ENCODE measurements at regions not wholly inside any gene's neighbourhood (a gene's known extent, or its start where the extent isn't known, plus 50 kb on each side); places are given as distances from the start of the nearest gene placed in this dataset.

GRCh38 chr2:106021662-106022028, 172.5 kb downstream of the UXS1 start:
- H3K4me1 Mint-ChIP-seq (ENCODE audit: low read depth) = peaks cover 24% of the 10 kb centered on the region
- ATAC-seq = no peak
- no peak overlapping the region for H3K4me3 Mint-ChIP-seq
- peaks cover under 1% of the 10 kb centered on the region for H3K36me3 Mint-ChIP-seq (ENCODE audit: low read depth)
- no peak for DNase-seq
- ChIA-PET POLR2A (interaction anchor here (0.9 kb wide), 1 partner anchor 9 kb away, joined by 3 read pairs; no protein-coding TSS in a partner anchor), CTCF (no interaction called here)
- no peaks in the 10 kb centered on the region for H3K27me3 Mint-ChIP-seq (ENCODE audit: low read depth)
- H3K27ac Mint-ChIP-seq = no peak overlapping the region
- peaks cover 5% of the 10 kb centered on the region for H3K9me3 Mint-ChIP-seq (ENCODE audit: insufficient read depth)

DNA sequence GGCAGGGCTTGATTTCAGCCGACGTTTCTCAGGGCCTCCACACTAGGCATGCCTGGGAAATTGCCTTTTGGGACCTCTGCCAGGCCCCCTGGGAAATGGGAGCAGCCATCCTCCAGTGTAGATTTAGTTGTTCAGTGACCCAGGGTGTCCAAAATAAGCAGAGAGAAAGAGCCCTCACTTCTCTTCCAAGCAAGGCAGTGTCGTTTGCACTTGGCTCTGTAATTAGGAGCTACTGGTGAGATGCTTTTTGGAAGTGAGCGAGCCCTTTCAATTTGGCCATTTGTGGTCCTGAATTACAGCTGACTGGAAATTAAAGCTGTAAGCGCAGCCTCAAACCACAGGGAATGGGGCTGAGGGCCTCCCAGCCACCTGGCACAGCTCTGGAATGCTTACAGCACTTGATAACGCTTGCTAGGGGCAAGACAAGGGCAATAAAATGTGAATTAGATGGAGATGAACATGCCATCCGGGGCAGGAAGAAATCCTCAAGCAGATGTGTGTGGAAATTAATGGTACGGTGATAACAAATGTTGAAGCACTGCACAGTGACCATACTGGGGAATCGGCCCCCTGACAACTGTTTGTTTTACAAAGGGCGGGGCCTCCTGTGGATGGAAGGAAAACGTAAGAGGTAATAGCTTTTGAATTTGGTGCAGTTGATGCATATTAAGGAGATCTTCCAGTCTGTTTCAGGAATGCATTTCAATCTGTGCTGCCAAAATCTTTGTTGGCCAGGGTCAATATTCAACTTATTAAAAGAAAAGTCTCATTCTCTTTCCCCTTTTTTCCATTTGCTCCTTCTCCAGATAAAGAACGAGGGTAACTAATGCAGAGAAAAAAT, 173.1 kb downstream of the UXS1 start:
- H3K36me3 Mint-ChIP-seq (ENCODE audit: low read depth) = no peaks in the 10 kb centered on the region
- ChIA-PET POLR2A (no interaction called here), CTCF (no interaction called here)
- peaks cover 18% of the 10 kb centered on the region for H3K4me1 Mint-ChIP-seq (ENCODE audit: low read depth)
- no peak overlapping the region for H3K4me3 Mint-ChIP-seq
- no peak for ATAC-seq
- no peak overlapping the region for H3K27ac Mint-ChIP-seq
- DNase-seq = no peak
- H3K27me3 Mint-ChIP-seq (ENCODE audit: low read depth) = no peaks in the 10 kb centered on the region
- peaks cover 3% of the 10 kb centered on the region for H3K9me3 Mint-ChIP-seq (ENCODE audit: insufficient read depth)

DNA sequence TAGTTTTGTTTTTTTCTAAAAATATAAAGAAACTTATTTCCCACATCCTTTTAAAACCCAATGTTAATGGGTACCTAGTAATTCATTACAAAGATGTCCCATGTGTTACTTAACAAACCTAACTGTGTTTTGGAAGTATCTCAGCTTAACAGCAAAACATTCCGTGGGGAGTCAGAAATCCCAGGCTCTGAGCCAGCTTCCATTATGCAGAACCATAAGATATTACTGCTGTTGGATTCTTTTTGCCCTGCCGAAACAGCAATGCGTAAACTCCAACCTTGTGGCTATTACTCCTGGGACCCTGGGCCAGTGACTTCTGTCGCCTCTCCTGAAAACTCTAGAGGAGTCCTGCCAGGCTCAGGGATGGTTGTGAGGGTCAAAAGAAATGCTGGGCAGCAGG, 174.1 kb downstream of the UXS1 start:
- H3K4me1 Mint-ChIP-seq (ENCODE audit: low read depth) = peaks cover 11% of the 10 kb centered on the region
- POLR2A ChIA-PET = no interaction called here
- H3K36me3 Mint-ChIP-seq (ENCODE audit: low read depth) = no peaks in the 10 kb centered on the region
- H3K9me3 Mint-ChIP-seq (ENCODE audit: insufficient read depth) = peaks cover 3% of the 10 kb centered on the region
- DNase-seq (no peak), ATAC-seq (no peak)
- no peak overlapping the region for H3K4me3 Mint-ChIP-seq
- no peaks in the 10 kb centered on the region for H3K27me3 Mint-ChIP-seq (ENCODE audit: low read depth)
- no peak overlapping the region for H3K27ac Mint-ChIP-seq
- CTCF ChIA-PET = no interaction called here

- ChIA-PET CTCF (no interaction called here), POLR2A (no interaction called here)
- peaks cover 14% of the 10 kb centered on the region for H3K4me1 Mint-ChIP-seq (ENCODE audit: low read depth)
Measured at GRCh38 chr2:106018141-106018540, 176.0 kb downstream of the UXS1 start.

DNA sequence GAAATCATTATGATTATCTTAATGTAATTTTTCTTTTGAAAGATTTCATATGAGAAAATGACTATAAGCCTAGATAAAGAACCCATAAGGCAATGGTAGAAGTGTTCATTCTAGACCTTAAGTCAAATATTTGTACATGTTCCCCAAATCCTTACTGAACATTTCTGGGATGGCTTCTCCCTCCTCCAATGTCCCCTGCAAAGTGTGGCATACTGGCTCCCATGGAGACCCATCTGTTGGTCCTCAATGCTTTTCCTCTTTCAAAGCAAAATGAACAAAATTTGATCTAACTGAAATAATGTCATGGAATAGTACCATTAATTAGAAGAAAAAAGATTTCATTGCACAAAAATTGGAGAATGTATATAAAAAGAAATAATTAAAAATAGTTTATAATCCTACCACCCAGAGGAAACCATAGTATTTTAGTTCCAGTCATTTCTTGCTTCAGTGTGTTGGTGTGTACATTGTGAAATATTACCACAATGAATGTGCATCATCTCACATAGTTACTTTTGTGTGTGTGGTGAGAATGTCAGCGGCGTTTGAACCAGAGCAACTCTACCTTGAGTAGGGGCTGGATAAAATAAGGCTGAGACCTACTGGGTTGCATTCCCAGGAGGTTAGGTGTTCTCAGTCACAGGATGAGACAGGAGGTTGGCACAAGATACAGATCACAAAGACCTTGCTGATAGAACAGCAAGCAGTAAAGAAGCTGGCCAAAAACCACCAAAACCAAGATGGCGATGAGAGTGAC, 181.3 kb downstream of the UXS1 start:
- POLR2A ChIA-PET = no interaction called here
- no peak for DNase-seq

More at GRCh38 chr2:106018141-106018540, 176.0 kb downstream of the UXS1 start:
- ATAC-seq (no peak), DNase-seq (no peak)
- Mint-ChIP-seq H3K27ac (peak overlapping the region; percentile 60), H3K27me3 (ENCODE audit: low read depth) (no peaks in the 10 kb centered on the region), H3K9me3 (ENCODE audit: insufficient read depth) (peaks cover 3% of the 10 kb centered on the region), H3K36me3 (ENCODE audit: low read depth) (no peaks in the 10 kb centered on the region), H3K4me3 (no peak overlapping the region)

DNA sequence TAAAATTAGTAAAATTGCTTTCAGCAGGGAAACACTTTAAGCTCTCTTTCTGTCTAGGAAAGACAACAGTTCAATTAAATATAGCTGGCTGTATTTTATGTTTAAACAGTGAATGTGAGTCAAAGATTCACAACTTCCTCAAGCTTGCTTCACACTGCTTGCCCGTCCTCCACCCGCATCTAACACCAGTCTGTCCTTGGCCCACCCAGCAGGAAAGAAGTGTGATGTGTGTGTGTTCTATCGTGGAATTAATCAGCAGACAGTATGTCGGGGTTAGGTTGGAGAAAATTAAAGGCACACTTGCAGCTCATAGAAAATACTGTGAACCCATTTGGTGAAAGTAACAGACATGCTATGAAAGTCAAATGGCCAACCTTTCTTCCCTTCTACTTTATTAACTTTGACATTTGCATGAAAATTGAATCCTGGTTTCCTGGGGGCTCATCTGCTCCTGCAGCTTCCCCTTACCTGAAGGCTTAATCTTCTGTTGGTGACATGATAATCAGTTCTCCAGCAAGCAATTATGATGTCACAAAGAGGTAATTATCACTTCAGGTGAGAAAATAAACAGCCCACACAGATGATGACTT, 182.0 kb downstream of the UXS1 start:
- ChIA-PET POLR2A (no interaction called here), CTCF (no interaction called here)
- Mint-ChIP-seq H3K36me3 (ENCODE audit: low read depth) (peaks cover 14% of the 10 kb centered on the region), H3K9me3 (ENCODE audit: insufficient read depth) (peaks cover 15% of the 10 kb centered on the region), H3K4me1 (ENCODE audit: low read depth) (peaks cover 3% of the 10 kb centered on the region), H3K27ac (no peak overlapping the region), H3K27me3 (ENCODE audit: low read depth) (no peaks in the 10 kb centered on the region), H3K4me3 (no peak overlapping the region)
- DNase-seq = no peak
- no peak for ATAC-seq

More for the DNA sequence above, 181.3 kb downstream of the UXS1 start:
- peaks cover 11% of the 10 kb centered on the region for H3K36me3 Mint-ChIP-seq (ENCODE audit: low read depth)
- H3K4me1 Mint-ChIP-seq (ENCODE audit: low read depth) = peaks cover 4% of the 10 kb centered on the region
- H3K27me3 Mint-ChIP-seq (ENCODE audit: low read depth) = no peaks in the 10 kb centered on the region
- ATAC-seq = no peak
- CTCF ChIA-PET = no interaction called here
- no peak overlapping the region for H3K27ac Mint-ChIP-seq
- no peak overlapping the region for H3K4me3 Mint-ChIP-seq
- peaks cover 10% of the 10 kb centered on the region for H3K9me3 Mint-ChIP-seq (ENCODE audit: insufficient read depth)

- H3K27me3 Mint-ChIP-seq (ENCODE audit: low read depth) = no peaks in the 10 kb centered on the region
- H3K27ac Mint-ChIP-seq = no peak overlapping the region
- peaks cover 21% of the 10 kb centered on the region for H3K36me3 Mint-ChIP-seq (ENCODE audit: low read depth)
- ATAC-seq (no peak), DNase-seq (no peak)
- CTCF ChIA-PET = no interaction called here
- H3K4me3 Mint-ChIP-seq = no peak overlapping the region
- peaks cover 21% of the 10 kb centered on the region for H3K9me3 Mint-ChIP-seq (ENCODE audit: insufficient read depth)
- POLR2A ChIA-PET = no interaction called here
- H3K4me1 Mint-ChIP-seq (ENCODE audit: low read depth) = peaks cover 3% of the 10 kb centered on the region
Measured at GRCh38 chr2:106011380-106011779, 182.7 kb downstream of the UXS1 start.

DNA sequence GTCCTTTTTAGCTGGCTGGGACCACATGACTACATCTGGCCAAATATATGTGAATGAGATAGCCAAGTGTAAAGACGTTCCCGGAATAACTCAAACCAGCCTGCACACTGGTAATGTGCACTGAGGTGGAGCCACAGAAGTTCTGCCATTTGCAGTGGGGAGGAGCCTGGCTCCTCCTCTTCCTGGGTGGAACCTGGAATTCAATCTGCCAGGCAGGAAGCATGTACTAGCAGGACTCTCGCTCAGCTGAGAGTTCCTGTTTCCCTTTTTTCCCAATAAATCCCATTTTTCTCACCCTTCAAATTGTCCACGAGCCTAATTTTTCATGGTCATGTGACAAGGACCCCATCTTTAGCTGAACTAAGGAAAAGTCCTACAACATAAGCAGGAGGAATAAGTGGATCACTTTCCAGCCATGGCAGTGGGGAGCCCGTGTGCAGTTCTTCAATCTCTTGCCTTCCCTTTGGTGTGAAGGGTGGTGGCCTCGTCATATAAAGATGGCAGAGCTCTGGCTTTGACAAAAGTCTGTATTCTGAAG, 183.2 kb downstream of the UXS1 start:
- no peak overlapping the region for H3K27ac Mint-ChIP-seq
- ChIA-PET CTCF (no interaction called here), POLR2A (no interaction called here)
- peaks cover 24% of the 10 kb centered on the region for H3K9me3 Mint-ChIP-seq (ENCODE audit: insufficient read depth)
- H3K4me3 Mint-ChIP-seq = no peak overlapping the region
- ATAC-seq = no peak
- H3K4me1 Mint-ChIP-seq (ENCODE audit: low read depth) = peaks cover 3% of the 10 kb centered on the region
- no peak for DNase-seq
- H3K36me3 Mint-ChIP-seq (ENCODE audit: low read depth) = peaks cover 24% of the 10 kb centered on the region
- H3K27me3 Mint-ChIP-seq (ENCODE audit: low read depth) = no peaks in the 10 kb centered on the region

DNA sequence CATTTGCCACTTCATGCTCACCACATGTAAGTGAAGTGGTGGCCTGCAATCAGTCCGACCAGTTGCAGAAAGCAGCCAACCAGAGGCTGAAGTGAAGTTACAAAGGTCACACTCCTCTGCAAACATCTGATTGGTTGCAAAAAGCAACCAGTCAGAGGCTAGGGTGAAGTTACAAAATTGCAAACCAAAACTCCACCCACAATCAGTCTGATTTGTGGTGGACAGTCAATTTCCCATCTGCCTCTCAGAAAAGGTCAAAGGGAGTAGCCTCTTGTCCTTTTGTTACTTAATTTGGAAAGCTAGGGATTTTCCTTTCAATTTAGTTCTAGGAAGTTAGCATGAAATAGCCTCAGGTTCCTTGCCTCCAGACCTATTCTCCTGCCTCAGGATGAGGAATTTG, 185.0 kb downstream of the UXS1 start:
- Mint-ChIP-seq H3K9me3 (ENCODE audit: insufficient read depth) (peaks cover 37% of the 10 kb centered on the region), H3K27ac (no peak overlapping the region), H3K4me3 (no peak overlapping the region), H3K27me3 (ENCODE audit: low read depth) (no peaks in the 10 kb centered on the region), H3K4me1 (ENCODE audit: low read depth) (no peaks in the 10 kb centered on the region), H3K36me3 (ENCODE audit: low read depth) (peaks cover 28% of the 10 kb centered on the region)
- ATAC-seq = no peak
- DNase-seq = no peak
- POLR2A ChIA-PET = no interaction called here
- CTCF ChIA-PET = interaction anchor here (1.3 kb wide), 1 partner anchor 10 kb away, joined by 3 read pairs; no protein-coding TSS in a partner anchor

GRCh38 chr2:106004851-106005250, 189.2 kb downstream of the UXS1 start:
- CTCF ChIA-PET = no interaction called here
- peaks cover 2% of the 10 kb centered on the region for H3K27me3 Mint-ChIP-seq (ENCODE audit: low read depth)
- H3K9me3 Mint-ChIP-seq (ENCODE audit: insufficient read depth) = peaks cover 50% of the 10 kb centered on the region
- no peak overlapping the region for H3K4me3 Mint-ChIP-seq
- H3K4me1 Mint-ChIP-seq (ENCODE audit: low read depth) = no peaks in the 10 kb centered on the region
- POLR2A ChIA-PET = no interaction called here
- DNase-seq (no peak), ATAC-seq (no peak)
- no peak overlapping the region for H3K27ac Mint-ChIP-seq
- peaks cover 31% of the 10 kb centered on the region for H3K36me3 Mint-ChIP-seq (ENCODE audit: low read depth)

DNA sequence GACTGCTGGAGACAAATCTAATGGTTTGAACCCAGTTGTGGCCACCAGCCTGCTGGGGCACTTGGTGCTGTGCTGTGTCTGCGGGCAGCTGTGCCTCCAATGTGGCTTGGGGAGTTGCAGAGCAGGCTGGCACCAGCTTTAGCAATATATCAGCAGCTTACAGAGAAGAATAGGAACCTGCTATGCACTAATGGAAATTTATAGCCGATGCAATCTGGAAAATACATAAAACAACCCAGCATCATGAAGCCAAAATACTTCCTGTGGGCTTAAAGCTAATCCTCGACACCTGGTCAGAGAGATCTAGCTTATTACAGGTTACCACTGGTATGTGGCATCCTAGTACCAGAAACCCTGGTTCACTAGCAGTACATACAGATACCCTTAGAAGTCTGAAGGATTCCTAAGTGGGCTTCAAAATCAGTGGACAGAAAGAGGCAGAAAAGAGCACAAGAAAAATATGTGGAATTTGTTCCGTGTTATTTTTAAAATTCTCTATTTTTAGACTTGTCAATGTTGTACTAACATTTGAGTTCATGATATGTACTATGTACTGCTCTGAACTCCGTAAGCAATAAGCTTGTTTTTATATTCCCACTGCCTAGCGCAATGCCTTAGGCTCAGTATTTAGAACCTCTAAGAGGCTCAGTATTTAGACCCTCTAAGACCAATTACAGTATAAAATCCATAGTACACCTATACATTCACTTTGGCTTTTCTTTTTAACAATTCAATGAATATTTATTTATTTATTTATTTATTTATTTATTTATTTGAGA, 194.7 kb downstream of the UXS1 start:
- no peak for DNase-seq
- ATAC-seq = no peak
- Mint-ChIP-seq H3K4me3 (no peak overlapping the region), H3K4me1 (ENCODE audit: low read depth) (peaks cover 4% of the 10 kb centered on the region), H3K36me3 (ENCODE audit: low read depth) (peaks cover 9% of the 10 kb centered on the region), H3K27ac (no peak overlapping the region), H3K27me3 (ENCODE audit: low read depth) (peaks cover 2% of the 10 kb centered on the region), H3K9me3 (ENCODE audit: insufficient read depth) (peaks cover 47% of the 10 kb centered on the region)
- CTCF ChIA-PET = interaction anchor here (1.3 kb wide), 1 partner anchor 10 kb away, joined by 3 read pairs; no protein-coding TSS in a partner anchor
- POLR2A ChIA-PET = no interaction called here
